ENCODE measurements at regions not wholly inside any gene's neighbourhood (a gene's known extent, or its start where the extent isn't known, plus 50 kb on each side); places are given as distances from the start of the nearest gene placed in this dataset.

- TF ChIP-seq, protein P1, sequence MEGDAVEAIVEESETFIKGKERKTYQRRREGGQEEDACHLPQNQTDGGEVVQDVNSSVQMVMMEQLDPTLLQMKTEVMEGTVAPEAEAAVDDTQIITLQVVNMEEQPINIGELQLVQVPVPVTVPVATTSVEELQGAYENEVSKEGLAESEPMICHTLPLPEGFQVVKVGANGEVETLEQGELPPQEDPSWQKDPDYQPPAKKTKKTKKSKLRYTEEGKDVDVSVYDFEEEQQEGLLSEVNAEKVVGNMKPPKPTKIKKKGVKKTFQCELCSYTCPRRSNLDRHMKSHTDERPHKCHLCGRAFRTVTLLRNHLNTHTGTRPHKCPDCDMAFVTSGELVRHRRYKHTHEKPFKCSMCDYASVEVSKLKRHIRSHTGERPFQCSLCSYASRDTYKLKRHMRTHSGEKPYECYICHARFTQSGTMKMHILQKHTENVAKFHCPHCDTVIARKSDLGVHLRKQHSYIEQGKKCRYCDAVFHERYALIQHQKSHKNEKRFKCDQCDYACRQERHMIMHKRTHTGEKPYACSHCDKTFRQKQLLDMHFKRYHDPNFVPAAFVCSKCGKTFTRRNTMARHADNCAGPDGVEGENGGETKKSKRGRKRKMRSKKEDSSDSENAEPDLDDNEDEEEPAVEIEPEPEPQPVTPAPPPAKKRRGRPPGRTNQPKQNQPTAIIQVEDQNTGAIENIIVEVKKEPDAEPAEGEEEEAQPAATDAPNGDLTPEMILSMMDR (conservative IDR thresholded peaks at IDR 0.05; ENCODE audit: low read depth in 2 of 2): no peak
- no peak for TF ChIP-seq CREB1 (CRISPR knock-in tag; IDR thresholded peaks at IDR 0.05; ENCODE audit: low read depth)
Measured at GRCh38 chr13:38283346-38283745, 66.3 kb upstream of the UFM1 start.
